ENCODE measurements at regions not wholly inside any gene's neighbourhood (a gene's known extent, or its start where the extent isn't known, plus 50 kb on each side); places are given as distances from the start of the nearest gene placed in this dataset.
A peak's percentile ranks its signal among the peaks of the same experiment; 100 is the strongest.

- TF ChIP-seq CTCF (IDR thresholded peaks at IDR 0.05; ENCODE audit: extremely low read depth, insufficient read depth, missing control alignments), result no peak
- in situ Hi-C loops (cut with MboI; ENCODE audit: low pct_unique_long_range_greater_than_20kb, low sequenced_read_pairs, unreplicated experiment), result no loop called here
- no peak for DNase-seq (ENCODE audit: low spot score)
These were observed 208.8 kb upstream of the ADGRL4 start for GRCh38 chr1:79215311-79215710.

- in situ Hi-C loops (cut with MboI; ENCODE audit: low pct_unique_long_range_greater_than_20kb, low sequenced_read_pairs, unreplicated experiment), result no loop called here
- TF ChIP-seq CTCF (IDR thresholded peaks at IDR 0.05; ENCODE audit: extremely low read depth, insufficient read depth, missing control alignments), result no peak
- no peak for DNase-seq (ENCODE audit: low spot score)
These were observed 201.3 kb upstream of the ADGRL4 start for GRCh38 chr1:79207786-79208185.

- DNase-seq (ENCODE audit: low spot score), result no peak
- in situ Hi-C loops (cut with MboI; ENCODE audit: low pct_unique_long_range_greater_than_20kb, low sequenced_read_pairs, unreplicated experiment), result no loop called here
- no peak for TF ChIP-seq CTCF (IDR thresholded peaks at IDR 0.05; ENCODE audit: extremely low read depth, insufficient read depth, missing control alignments)
These were observed 200.8 kb upstream of the ADGRL4 start for GRCh38 chr1:79207331-79207730.

- no peak for DNase-seq (ENCODE audit: low spot score)
- no peak for TF ChIP-seq CTCF (IDR thresholded peaks at IDR 0.05; ENCODE audit: extremely low read depth, insufficient read depth, missing control alignments)
- in situ Hi-C loops (cut with MboI; ENCODE audit: low pct_unique_long_range_greater_than_20kb, low sequenced_read_pairs, unreplicated experiment), result no loop called here
These were observed 198.4 kb upstream of the ADGRL4 start for GRCh38 chr1:79204779-79205479.

- in situ Hi-C loops (cut with MboI; ENCODE audit: low pct_unique_long_range_greater_than_20kb, low sequenced_read_pairs, unreplicated experiment), result no loop called here
- no peak for DNase-seq (ENCODE audit: low spot score)
- TF ChIP-seq CTCF (IDR thresholded peaks at IDR 0.05; ENCODE audit: extremely low read depth, insufficient read depth, missing control alignments), result no peak
These were observed 192.3 kb upstream of the ADGRL4 start for GRCh38 chr1:79198832-79199231.

GRCh38 chr1:79197421-79197820, 190.9 kb upstream of the ADGRL4 start:
- DNase-seq (ENCODE audit: low spot score), result no peak
- in situ Hi-C loops (cut with MboI; ENCODE audit: low pct_unique_long_range_greater_than_20kb, low sequenced_read_pairs, unreplicated experiment), result no loop called here
- TF ChIP-seq CTCF (IDR thresholded peaks at IDR 0.05; ENCODE audit: extremely low read depth, insufficient read depth, missing control alignments), result peak; percentile 38

All from GM13977 (cell line).